Stimulated activated naive CD4-positive, alpha-beta T cell (primary cell): ENCODE measurements at regions not wholly inside any gene's neighbourhood (a gene's known extent, or its start where the extent isn't known, plus 50 kb on each side); places are given as distances from the start of the nearest gene placed in this dataset.
"Not testable (repeated sequence)": the region's sequence is repeated elsewhere in the genome, so short reads cannot be mapped to it uniquely, and the experiment has no call there.

Experiments used
- DNase-seq, 6 experiments: peaks; one replicate each; lab custom pipeline; 2025; lab: John Stamatoyannopoulos, UW

DNA sequence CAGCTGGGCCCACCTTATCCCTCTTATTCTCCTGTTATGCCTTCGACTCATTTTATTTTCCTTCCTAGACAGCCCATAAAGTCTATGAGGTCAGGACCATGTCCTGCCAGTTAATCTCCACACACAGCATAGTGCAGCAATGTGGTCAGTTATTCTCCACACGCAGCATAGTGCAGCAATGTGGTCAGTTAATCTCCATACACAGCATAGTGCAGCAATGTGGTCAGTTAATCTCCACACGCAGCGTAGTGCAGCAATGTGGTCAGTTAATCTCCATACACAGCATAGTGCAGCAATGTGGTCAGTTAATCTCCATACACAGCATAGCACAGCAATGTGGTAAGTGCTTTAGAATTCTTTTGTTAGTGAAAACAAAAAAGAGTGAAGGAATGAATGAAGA is 77.8 kb downstream of the TEX36 start:
- no peak for DNase-seq

- no peak for DNase-seq
Measured at GRCh38 chr10:125602825-125603224, 80.1 kb downstream of the TEX36 start.

DNA sequence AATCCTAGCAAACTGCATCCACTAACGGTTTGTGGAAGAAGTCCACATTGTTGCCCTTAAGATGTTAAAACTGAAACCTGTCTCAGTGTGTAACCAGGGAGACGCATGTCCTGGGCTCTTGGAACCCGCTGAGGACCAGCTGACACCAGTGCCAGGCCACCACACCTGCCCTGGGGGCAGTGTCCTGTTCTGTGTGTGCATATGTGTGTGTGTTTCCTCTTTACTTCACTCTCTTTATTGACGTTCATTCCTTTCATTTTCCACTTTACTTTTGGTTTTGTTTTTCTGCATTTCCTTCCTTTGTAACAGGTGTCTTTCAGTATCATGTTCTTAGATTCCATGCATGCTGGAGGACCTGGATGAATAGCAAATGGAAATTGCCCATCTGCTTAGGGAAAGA is 83.8 kb downstream of the TEX36 start:
- no peak for DNase-seq

GRCh38 chr10:125595911-125596310 is 87.1 kb downstream of the TEX36 start:
- no peak for DNase-seq

DNA sequence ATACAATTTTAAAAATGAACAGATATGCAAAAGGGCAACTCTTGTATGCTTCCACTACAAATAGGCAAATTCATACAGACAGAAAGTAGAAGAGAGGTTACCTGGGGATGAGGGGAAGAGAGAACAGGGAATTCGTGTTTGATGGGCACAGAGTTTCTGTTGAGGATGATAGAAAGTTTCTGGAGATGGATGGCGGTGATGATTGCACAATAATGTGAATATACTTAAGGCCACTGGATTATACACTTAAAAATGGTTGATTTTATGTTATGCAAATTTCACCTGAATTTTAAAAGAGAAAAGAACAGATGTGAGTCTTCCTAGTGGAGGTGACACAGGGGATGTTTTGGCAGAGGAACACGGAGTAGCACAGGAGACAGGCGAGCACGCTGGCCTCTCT is 89.3 kb downstream of the TEX36 start:
- DNase-seq = no peak

DNA sequence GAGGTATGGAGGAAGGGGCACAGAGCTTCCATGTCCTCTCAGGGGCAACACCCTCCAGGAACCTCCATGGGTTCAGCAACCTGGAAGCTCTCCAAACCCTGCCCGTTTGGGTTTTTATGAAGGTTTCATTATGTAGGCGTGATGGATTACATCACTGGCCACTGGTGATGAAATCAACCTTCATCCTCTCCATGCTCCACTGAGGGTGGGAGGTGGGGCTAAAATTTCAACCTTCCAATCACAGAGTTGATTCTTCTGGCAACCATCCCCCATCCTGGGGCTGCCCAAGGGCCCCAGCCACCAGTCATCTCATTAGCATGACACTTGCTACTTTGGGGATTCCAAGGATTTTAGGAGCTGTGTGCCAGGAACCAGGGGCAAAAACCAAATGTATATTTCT is 90.1 kb downstream of the TEX36 start:
- no peak for DNase-seq

DNA sequence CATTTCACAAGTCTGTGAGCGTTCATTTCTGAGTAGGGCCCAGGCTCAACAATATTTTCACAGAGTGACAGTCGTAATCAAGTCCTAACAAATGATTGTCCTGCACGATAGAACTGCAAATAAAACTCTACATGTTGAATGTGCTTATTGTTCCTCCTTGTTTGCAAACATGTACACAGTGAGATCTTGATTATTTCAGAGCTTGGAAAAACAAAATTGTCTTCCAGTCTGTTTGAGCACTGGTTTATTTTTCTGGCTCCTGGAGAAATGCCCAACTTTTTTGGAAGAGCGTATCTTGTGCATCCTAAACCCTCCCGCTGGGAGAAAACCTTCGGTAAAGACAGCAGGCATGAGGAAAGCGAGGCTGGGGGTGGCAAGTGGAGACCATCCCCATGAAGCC is 91.1 kb downstream of the TEX36 start:
- no peak for DNase-seq

DNA sequence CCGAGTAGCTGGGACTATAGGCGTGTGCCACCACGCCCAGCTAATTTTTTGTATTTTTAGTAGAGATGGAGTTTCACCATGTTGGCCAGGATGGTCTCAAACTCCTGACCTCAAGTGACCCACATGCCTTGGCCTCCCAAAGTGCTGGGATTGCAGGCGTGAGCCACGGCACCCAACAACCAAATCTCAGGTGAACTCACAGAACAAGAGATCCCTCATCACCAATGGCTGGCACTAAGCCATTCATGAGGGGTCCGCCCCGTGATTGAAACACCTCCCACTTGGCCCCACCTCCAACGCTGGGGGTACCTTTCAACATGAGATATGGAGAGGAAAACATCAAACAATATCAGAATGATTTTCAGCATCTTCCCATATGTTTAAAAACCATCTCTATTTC is 94.2 kb downstream of the TEX36 start:
- DNase-seq = not testable (repeated sequence)

DNA sequence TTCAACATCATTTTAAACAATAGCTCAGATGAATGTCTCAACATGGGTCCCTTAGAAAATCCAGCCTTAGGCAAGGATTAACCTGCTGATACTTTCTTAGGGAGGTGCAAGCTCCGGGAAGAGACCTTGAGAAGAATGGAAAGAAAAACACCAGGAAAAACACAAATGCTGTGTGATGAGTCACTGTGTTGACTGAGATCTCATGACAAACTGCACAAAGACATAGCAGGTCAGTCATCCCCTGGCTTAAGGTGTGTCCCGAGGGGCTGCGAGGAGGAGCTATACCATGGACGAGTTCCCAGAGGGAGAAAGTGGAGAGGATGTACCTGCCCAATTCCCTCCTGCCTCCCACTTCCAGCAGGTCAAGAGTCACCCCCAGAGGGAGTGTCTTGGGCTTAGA is 98.0 kb downstream of the TEX36 start:
- DNase-seq = no peak

DNA sequence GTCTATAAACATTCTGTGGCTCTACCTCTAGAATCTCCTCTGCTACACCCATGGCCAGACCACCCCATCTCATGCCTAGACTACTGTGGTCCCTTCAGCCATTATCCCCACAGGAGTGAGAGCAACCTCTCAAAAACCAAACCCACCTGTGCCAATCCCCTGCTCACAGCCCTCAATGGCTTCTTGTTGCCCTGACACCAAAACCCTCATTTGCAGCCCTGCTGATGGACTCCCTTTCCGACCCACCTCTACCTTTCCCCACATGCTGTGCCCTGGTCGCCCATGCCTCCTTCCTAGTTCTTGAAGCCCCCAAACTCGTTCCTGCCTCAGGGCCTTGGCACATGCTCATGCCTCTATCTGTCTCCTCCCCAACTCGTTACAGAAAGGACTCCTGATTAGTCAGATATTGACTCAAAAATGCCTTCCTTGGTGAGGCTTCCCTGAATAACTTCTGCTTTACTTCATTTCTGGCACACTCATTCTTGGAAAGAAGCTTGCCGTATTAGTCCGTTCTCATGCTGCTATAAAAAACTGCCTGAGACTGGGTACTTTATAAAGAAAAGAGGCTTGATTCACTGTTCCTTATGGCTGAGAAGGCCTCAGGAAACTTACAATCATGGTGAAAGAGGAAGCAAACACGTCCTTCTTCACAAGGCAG is 104.2 kb downstream of the TEX36 start:
- no peak for DNase-seq

DNA sequence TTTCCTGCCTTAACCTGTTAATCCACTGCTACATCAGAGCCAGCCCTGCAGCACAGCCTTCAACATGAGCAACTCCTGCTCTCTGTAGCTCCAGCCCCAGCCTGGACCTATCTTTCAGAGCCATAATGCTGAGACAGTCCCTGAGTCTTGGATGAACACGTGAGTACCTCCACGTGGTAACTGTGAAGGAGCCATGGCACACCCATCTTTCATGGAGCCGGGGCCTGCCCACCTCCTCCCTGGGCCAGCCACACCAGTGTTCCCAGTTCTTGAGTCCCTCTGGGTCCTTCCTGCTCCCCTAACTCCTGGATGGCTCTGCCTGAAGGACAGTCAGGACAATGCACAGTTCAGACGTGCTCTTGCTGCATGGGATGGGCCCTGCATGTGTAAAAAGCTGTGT is 107.1 kb downstream of the TEX36 start:
- no peak for DNase-seq

DNA sequence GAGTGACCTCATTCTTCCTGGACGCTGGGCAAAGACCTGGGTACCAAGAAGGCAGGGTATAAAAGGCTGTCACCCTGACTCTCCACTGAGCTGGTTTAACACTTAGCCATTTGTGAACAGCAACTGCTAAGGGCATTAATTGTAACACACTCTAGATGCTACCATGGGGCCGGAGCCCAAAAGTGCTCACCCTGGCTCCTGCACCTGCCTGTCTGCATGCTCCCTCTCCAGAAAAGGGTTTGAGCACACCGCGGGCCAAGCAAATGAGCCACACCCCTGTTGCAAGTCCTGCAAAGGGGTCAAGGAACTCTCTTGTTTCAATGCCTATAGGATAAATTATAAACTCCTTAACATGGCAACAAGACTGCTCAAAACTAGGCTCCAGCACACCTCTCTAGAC is 114.8 kb downstream of the TEX36 start:
- no peak for DNase-seq

GRCh38 chr10:125567529-125567928 is 115.4 kb downstream of the TEX36 start:
- DNase-seq = no peak

- no peak for DNase-seq
Measured at GRCh38 chr10:125565046-125565445, 117.9 kb downstream of the TEX36 start.

GRCh38 chr10:125564570-125564969 is 118.4 kb downstream of the TEX36 start:
- no peak for DNase-seq

- DNase-seq = no peak
Measured at GRCh38 chr10:125562737-125563136, 120.2 kb downstream of the TEX36 start.

- no peak for DNase-seq
Measured at GRCh38 chr10:125560947-125561346, 122.0 kb downstream of the TEX36 start.

GRCh38 chr10:125559210-125559609 is 123.8 kb downstream of the TEX36 start:
- no peak for DNase-seq

- DNase-seq = no peak
Measured at GRCh38 chr10:125557801-125558505, 125.0 kb downstream of the TEX36 start.

- no peak for DNase-seq
Measured at GRCh38 chr10:125557311-125557710, 125.7 kb downstream of the TEX36 start.

DNA sequence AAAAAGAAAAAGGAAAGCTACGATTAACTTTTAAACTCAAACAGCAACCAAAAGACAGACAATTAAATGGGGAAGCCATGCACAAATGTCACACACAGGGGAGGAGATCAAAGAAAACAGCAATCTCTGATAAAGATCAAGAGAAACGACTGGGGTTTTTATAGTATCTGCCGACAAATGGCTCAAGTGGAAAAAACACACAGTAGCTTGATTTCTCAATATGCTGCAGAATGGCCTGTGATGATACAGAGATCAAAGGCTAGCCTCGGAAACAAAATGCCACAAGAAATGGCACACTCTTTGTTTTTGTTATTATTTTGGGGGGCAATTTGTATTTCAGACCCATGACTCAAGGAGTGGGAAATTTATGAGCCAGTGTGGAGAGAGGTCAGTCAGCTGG is 126.1 kb downstream of the TEX36 start:
- no peak for DNase-seq

DNA sequence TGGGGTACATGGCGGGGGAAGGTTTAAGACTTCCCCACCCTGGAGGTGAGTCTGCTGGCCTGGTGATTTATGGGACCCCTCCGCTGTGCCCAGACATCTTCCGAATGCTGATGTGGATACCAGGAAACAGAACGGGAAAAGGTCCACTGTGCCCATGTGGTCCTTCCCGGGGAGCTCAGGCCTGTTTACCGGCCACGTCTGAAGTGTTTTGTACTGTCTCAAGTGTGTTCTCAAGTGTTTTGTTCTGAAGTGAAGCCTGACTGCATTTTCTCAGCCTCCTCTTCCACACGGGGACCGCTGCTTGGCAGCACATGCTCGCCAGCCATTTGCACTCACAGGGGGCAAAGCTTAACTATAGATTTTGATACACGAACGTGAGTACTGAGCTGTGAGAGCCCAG is 127.2 kb downstream of the TEX36 start:
- no peak for DNase-seq

DNA sequence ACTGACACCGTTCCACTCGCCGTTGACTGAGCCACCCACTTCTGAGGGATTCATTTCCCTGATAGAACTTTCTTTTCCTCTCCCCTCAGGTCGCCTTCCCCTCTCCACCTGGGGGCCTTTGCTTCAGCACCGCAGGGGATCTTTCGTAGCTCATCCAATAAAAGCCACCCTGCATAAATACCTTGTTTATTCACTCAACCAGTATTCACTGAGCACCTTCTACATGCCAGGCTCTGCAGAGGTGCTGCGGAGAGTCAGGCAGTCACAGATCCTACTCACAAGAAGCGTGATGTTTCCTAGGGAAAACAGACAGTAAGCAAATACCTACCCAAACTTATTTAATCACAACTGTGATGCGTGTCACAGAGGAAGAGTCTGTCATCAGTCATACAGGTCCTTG is 127.7 kb downstream of the TEX36 start:
- DNase-seq = no peak

DNA sequence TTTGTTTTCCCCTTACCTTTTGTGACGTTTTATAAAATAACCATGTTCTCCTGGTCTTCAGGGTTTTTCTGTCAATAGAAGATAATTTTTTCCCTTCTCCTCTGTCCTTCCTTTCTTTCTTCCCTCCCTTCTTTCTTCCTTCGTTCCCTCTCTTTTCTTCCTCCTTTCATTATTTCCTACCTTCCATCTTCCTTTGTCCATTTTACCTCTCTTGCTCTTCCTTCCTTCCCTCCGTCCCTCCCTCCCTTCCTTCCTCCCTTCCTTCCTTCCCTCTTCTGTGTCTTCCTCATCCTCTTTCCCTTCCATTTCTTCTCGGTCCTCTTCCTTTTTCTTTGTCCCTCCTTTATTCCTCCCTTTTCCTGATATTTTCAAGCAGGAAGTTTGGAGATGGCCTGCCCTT is 128.2 kb downstream of the TEX36 start:
- DNase-seq = no peak
